ENCODE measurements at regions not wholly inside any gene's neighbourhood (a gene's known extent, or its start where the extent isn't known, plus 50 kb on each side); places are given as distances from the start of the nearest gene placed in this dataset.

DNA sequence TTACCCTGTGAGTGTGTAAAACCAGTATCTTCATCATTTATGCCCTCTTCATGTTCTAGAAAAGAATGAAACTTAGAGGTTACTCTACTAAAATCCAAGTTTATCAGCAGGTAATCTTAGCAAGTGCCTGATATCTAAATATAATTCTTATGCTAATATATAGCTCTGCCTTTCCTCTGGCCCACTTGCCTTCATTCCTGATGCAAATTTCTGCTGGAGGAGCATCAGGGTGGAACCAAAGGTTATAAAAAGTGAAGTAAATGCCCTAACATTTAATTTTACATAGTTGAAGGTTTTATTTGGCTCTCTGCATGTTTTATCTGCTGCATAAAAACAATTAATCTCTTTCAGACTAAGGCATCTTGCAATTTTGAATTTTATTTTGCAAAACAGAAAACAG, 936.2 kb downstream of the ROBO2 start:
- no peaks in the 10 kb centered on the region for H3K36me3 ChIP-seq (ENCODE audit: low read length)
- no peak overlapping the region for H3K4me3 ChIP-seq (ENCODE audit: insufficient read depth, low read length, poor library complexity, severe bottlenecking)
- no peak overlapping the region for H3K9ac ChIP-seq (ENCODE audit: low read length)
- H4K20me1 ChIP-seq (ENCODE audit: low read depth, low read length) = no peaks in the 10 kb centered on the region
- no peak overlapping the region for H2AFZ ChIP-seq (ENCODE audit: low read depth, low read length, severe bottlenecking)
- H3K79me2 ChIP-seq (ENCODE audit: insufficient read depth, low read length) = no peaks in the 10 kb centered on the region
- H3K9me2 ChIP-seq (replicated peaks; ENCODE audit: insufficient read depth, low read length) = no peaks in the 10 kb centered on the region
- TF ChIP-seq, protein P1, sequence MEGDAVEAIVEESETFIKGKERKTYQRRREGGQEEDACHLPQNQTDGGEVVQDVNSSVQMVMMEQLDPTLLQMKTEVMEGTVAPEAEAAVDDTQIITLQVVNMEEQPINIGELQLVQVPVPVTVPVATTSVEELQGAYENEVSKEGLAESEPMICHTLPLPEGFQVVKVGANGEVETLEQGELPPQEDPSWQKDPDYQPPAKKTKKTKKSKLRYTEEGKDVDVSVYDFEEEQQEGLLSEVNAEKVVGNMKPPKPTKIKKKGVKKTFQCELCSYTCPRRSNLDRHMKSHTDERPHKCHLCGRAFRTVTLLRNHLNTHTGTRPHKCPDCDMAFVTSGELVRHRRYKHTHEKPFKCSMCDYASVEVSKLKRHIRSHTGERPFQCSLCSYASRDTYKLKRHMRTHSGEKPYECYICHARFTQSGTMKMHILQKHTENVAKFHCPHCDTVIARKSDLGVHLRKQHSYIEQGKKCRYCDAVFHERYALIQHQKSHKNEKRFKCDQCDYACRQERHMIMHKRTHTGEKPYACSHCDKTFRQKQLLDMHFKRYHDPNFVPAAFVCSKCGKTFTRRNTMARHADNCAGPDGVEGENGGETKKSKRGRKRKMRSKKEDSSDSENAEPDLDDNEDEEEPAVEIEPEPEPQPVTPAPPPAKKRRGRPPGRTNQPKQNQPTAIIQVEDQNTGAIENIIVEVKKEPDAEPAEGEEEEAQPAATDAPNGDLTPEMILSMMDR (IDR thresholded peaks at IDR 0.05; ENCODE audit: insufficient read depth, low read length, poor library complexity, severe bottlenecking) = no peak
- TF ChIP-seq EZH2phosphoT487 (conservative IDR thresholded peaks at IDR 0.05; ENCODE audit: low read length) = no peak
- no peak overlapping the region for H3K27ac ChIP-seq (ENCODE audit: low read depth, low read length)
- no peak overlapping the region for H3K4me2 ChIP-seq (ENCODE audit: low read depth, low read length, poor library complexity, severe bottlenecking)
- H3K27me3 ChIP-seq (ENCODE audit: low read length) = no peaks in the 10 kb centered on the region
- H3F3A ChIP-seq (ENCODE audit: insufficient read depth) = no peaks in the 10 kb centered on the region
- no peaks in the 10 kb centered on the region for H3K9me3 ChIP-seq (ENCODE audit: insufficient read depth, low read length)

DNA sequence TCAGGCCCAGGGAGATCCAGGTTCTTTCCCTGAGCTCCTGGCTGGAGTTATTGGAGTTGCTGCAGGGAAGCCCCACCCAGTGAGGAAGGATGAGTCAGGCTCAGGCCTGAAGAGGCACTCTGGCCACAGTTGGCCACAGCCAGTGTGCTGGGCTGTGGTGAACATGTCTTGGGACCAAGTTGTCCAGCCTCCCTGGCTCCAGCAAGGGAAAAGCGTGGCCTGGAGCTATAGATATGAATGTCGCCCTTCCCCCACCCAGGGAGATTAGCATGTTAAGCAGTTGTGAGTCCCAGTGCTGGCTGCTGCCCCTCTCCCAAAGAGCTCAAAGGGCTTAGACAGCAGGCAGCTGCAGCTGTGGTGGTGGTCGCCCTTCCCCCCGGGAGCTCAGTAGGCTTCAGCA, 963.2 kb downstream of the ROBO2 start:
- TF ChIP-seq, protein P1 (IDR thresholded peaks at IDR 0.05; ENCODE audit: insufficient read depth, low read length, poor library complexity, severe bottlenecking) = no peak
- TF ChIP-seq EZH2phosphoT487 (conservative IDR thresholded peaks at IDR 0.05; ENCODE audit: low read length) = no peak
- Histone ChIP-seq H3K9ac (ENCODE audit: low read length) (no peak overlapping the region), H3K4me3 (ENCODE audit: insufficient read depth, low read length, poor library complexity, severe bottlenecking) (no peak overlapping the region), H3K4me2 (ENCODE audit: low read depth, low read length, poor library complexity, severe bottlenecking) (no peak overlapping the region), H3K27ac (ENCODE audit: low read depth, low read length) (no peak overlapping the region), H3K36me3 (ENCODE audit: low read length) (no peaks in the 10 kb centered on the region), H3K27me3 (ENCODE audit: low read length) (no peaks in the 10 kb centered on the region), H3K79me2 (ENCODE audit: insufficient read depth, low read length) (no peaks in the 10 kb centered on the region), H2AFZ (ENCODE audit: low read depth, low read length, severe bottlenecking) (no peak overlapping the region), H3F3A (ENCODE audit: insufficient read depth) (no peaks in the 10 kb centered on the region), H3K9me2 (replicated peaks; ENCODE audit: insufficient read depth, low read length) (no peaks in the 10 kb centered on the region), H3K9me3 (ENCODE audit: insufficient read depth, low read length) (no peaks in the 10 kb centered on the region), H4K20me1 (ENCODE audit: low read depth, low read length) (no peaks in the 10 kb centered on the region)

DNA sequence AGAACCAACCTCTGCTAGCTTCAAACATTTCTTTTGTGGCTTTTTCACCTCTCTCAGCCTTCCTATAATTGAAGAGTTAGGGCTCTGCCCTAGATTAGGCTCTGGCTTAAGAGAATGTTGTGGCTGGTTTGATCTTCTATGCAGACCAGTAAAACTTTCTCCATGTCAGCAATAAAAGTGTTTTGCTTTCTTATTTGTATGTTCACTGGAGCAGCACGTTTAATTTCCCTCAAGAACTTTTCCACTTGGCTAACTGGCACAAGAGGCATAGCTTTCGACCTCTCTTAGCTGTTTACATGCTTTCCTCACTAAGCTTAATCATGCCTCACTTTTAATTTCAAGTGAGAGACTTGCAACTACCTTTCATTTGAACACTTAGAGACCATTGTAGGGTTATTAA, 964.7 kb downstream of the ROBO2 start:
- Histone ChIP-seq H3K27me3 (ENCODE audit: low read length) (no peaks in the 10 kb centered on the region), H3K9ac (ENCODE audit: low read length) (no peak overlapping the region), H3F3A (ENCODE audit: insufficient read depth) (no peaks in the 10 kb centered on the region), H3K4me3 (ENCODE audit: insufficient read depth, low read length, poor library complexity, severe bottlenecking) (no peak overlapping the region), H3K27ac (ENCODE audit: low read depth, low read length) (no peak overlapping the region), H3K79me2 (ENCODE audit: insufficient read depth, low read length) (no peaks in the 10 kb centered on the region), H4K20me1 (ENCODE audit: low read depth, low read length) (no peaks in the 10 kb centered on the region), H3K4me2 (ENCODE audit: low read depth, low read length, poor library complexity, severe bottlenecking) (no peak overlapping the region), H3K9me3 (ENCODE audit: insufficient read depth, low read length) (no peaks in the 10 kb centered on the region), H3K36me3 (ENCODE audit: low read length) (no peaks in the 10 kb centered on the region), H3K9me2 (replicated peaks; ENCODE audit: insufficient read depth, low read length) (no peaks in the 10 kb centered on the region), H2AFZ (ENCODE audit: low read depth, low read length, severe bottlenecking) (no peak overlapping the region)
- TF ChIP-seq, protein P1 (IDR thresholded peaks at IDR 0.05; ENCODE audit: insufficient read depth, low read length, poor library complexity, severe bottlenecking) = no peak
- TF ChIP-seq EZH2phosphoT487 (conservative IDR thresholded peaks at IDR 0.05; ENCODE audit: low read length) = no peak
